ENCODE measurements at regions not wholly inside any gene's neighbourhood (a gene's known extent, or its start where the extent isn't known, plus 50 kb on each side); places are given as distances from the start of the nearest gene placed in this dataset.

- Histone ChIP-seq H3K23ac (ENCODE audit: insufficient read length) (no peak overlapping the region), H3K18ac (ENCODE audit: extremely low read depth, low read length) (no peak overlapping the region), H3K9me3 (ENCODE audit: insufficient read depth in 2 of 2, low read depth in 1 of 2, low read length in 1 of 2) (no peaks in the 10 kb centered on the region), H2BK20ac (ENCODE audit: low read length) (0 out of 2 replicates have a peak overlapping the region, but pooled peaks have one; percentile 53), H4K20me1 (replicated peaks in 1 of 2; ENCODE audit: control insufficient read depth in 1 of 2, insufficient read depth in 2 of 2, low read length in 2 of 2) (no peaks in the 10 kb centered on the region), H3K14ac (ENCODE audit: insufficient read length) (no peak overlapping the region), H3K27me3 (replicated peaks in 1 of 4; ENCODE audit: control insufficient read depth in 3 of 4, extremely low read depth in 1 of 4, insufficient read depth in 3 of 4, low read length in 3 of 4) (no peaks in the 10 kb centered on the region), H3K79me1 (ENCODE audit: low read depth, low read length) (no peaks in the 10 kb centered on the region), H3K27ac (ENCODE audit: low read depth, low read length) (no peak overlapping the region), H3K56ac (replicated peaks; ENCODE audit: insufficient read length, low read depth, low read length) (no peak overlapping the region), H3K4ac (replicated peaks; ENCODE audit: insufficient read length, low read depth, low read length) (no peak overlapping the region), H4K5ac (ENCODE audit: insufficient read length, low read depth, low read length) (no peak overlapping the region), H2AFZ (ENCODE audit: low read length) (0 out of 2 replicates have a peak overlapping the region, but pooled peaks have one; percentile 38), H2AK5ac (ENCODE audit: low read depth, low read length) (no peak overlapping the region), H3K36me3 (ENCODE audit: control insufficient read depth in 2 of 4, insufficient read depth in 4 of 4, low read length in 3 of 4) (no peaks in the 10 kb centered on the region), H2BK12ac (ENCODE audit: low read depth, low read length) (no peak overlapping the region; the same call in 1 of the 2 replicates), H3K4me2 (ENCODE audit: insufficient read depth in 1 of 2, low read depth in 2 of 2, low read length in 2 of 2) (no peak overlapping the region), H4K8ac (ENCODE audit: extremely low read depth, insufficient read depth, low read length) (no peak overlapping the region), H2BK5ac (ENCODE audit: low read depth, low read length) (no peak overlapping the region), H3K4me3 (ENCODE audit: extremely low read depth in 1 of 4, insufficient read depth in 2 of 4, low read depth in 3 of 4, low read length in 4 of 4) (no peak overlapping the region), H3K4me1 (replicated peaks in 1 of 4; ENCODE audit: control insufficient read depth in 3 of 4, insufficient read depth in 4 of 4, low read length in 3 of 4) (no peaks in the 10 kb centered on the region), H4K91ac (replicated peaks; ENCODE audit: insufficient read length, low read length) (no peak overlapping the region), H3K23me2 (ENCODE audit: low read depth, low read length) (no peaks in the 10 kb centered on the region), H2BK120ac (replicated peaks; ENCODE audit: low read depth, low read length) (no peak overlapping the region), H2BK15ac (ENCODE audit: low read length) (peak overlapping the region; percentile 23; the same call in 1 of the 2 replicates), H3K9ac (replicated peaks in 1 of 4; ENCODE audit: extremely low read depth in 1 of 4, low read depth in 3 of 4, low read length in 3 of 4) (no peak overlapping the region), H3K79me2 (ENCODE audit: control insufficient read depth in 1 of 2, insufficient read depth in 2 of 2, low read length in 2 of 2) (no peaks in the 10 kb centered on the region)
- DNase-seq (ENCODE audit: low read depth in 1 of 2, low spot score in 2 of 2) (no peak), FAIRE-seq (no peak)
- 87% methylated on average over 11 of the region's 11 CpGs; no CpG with 5 or more reads in 1 of the 2 experiments for WGBS, 2 experiments (ENCODE audit: extremely low coverage in 1 of 2, insufficient coverage in 1 of 2, insufficient read length in 1 of 2, insufficient replicate concordance in 2 of 2, low coverage in 1 of 2, low lambda C conversion rate in 2 of 2, missing lambda C conversion rate in 1 of 2)
- CTCF ChIA-PET (ENCODE audit: partially characterized antibody) = interaction anchor here (0.6 kb wide), 1 partner anchor 1125 kb away, joined by 4 read pairs; no protein-coding TSS in a partner anchor
- POLR2A ChIA-PET (ENCODE audit: partially characterized antibody) = no interaction called here
- TF ChIP-seq BACH1 (IDR thresholded peaks at IDR 0.05; ENCODE audit: low read length) (no peak), RAD21 (IDR thresholded peaks at IDR 0.05 in 1 of 2, conservative IDR thresholded peaks at IDR 0.05 in 1 of 2; ENCODE audit: low read depth in 2 of 2, low read length in 2 of 2) (no peak), SP1 (IDR thresholded peaks at IDR 0.05; ENCODE audit: low read depth, low read length) (no peak), CBX8 (IDR thresholded peaks at IDR 0.05; ENCODE audit: borderline replicate concordance, low read depth, low read length) (no peak)
Measured at GRCh38 chr9:88933607-88934379, 57.5 kb upstream of the S1PR3 start.

All from H1 (cell line).